ENCODE measurements at regions not wholly inside any gene's neighbourhood (a gene's known extent, or its start where the extent isn't known, plus 50 kb on each side); places are given as distances from the start of the nearest gene placed in this dataset.

DNA sequence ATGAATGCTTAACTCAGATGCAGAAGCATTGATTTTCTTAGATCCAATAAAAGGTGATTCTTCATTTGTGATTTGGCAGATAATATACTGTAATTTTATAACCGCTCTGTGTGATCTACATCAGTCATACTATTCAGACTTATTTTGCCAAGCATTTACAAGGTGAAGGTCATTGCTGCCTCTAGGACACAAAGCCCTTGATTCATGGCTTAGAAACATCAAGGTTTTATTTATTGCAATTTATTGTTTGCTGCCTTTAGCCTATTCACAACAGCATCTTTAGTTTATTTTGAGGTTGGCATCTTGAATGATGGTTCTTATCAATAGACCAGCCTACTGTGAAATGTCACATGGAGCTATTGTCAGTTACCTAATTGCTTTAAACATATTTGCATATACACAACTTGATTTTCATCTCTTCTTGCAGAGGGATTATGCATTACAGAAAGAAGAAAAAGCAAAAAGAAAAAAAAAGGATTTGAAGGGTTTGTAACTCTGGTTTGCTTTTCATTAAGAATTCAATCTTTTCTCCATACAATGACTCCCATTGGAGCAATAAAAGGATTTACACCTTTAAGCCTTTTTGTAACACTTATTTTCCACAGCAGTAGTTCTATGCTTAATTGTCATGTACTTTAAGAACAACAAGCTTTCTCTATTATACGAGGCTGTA lies 1371.6 kb upstream of the CELF2 start:
- Histone ChIP-seq H3K27ac (no peak overlapping the region), H3K27me3 (no peaks in the 10 kb centered on the region), H3K4me1 (ENCODE audit: insufficient read depth) (no peaks in the 10 kb centered on the region), H3K36me3 (no peaks in the 10 kb centered on the region), H3K4me3 (no peak overlapping the region), H3K9me3 (no peaks in the 10 kb centered on the region)
- WGBS, 3 donors, result 54 to 65% (median 62%) methylated on average over 2 of the region's 2 CpGs
- no peak for DNase-seq
- intact Hi-C loops (cut with DNase I), result no loop called here
- TF ChIP-seq POLR2A (IDR thresholded peaks at IDR 0.05) (no peak), EP300 (IDR thresholded peaks at IDR 0.05) (no peak), CTCF (IDR thresholded peaks at IDR 0.05) (no peak)

GRCh38 chr10:9654261-9654660 lies 1363.4 kb upstream of the CELF2 start:
- H3K27me3 ChIP-seq, result no peaks in the 10 kb centered on the region
- no peaks in the 10 kb centered on the region for H3K4me1 ChIP-seq (ENCODE audit: insufficient read depth)
- no peak overlapping the region for H3K27ac ChIP-seq
- H3K9me3 ChIP-seq, result no peaks in the 10 kb centered on the region
- TF ChIP-seq POLR2A (IDR thresholded peaks at IDR 0.05), result no peak
- TF ChIP-seq CTCF (IDR thresholded peaks at IDR 0.05), result no peak
- no peak for TF ChIP-seq EP300 (IDR thresholded peaks at IDR 0.05)
- intact Hi-C loops (cut with DNase I), result no loop called here
- no peak overlapping the region for H3K4me3 ChIP-seq
- DNase-seq, result no peak
- no peaks in the 10 kb centered on the region for H3K36me3 ChIP-seq
- WGBS, 3 donors, result 79 to 84% (median 82%) methylated on average over 3 of the region's 3 CpGs

GRCh38 chr10:9656386-9656785 lies 1361.3 kb upstream of the CELF2 start:
- H3K9me3 ChIP-seq, result no peaks in the 10 kb centered on the region
- no peak for DNase-seq
- no peak overlapping the region for H3K27ac ChIP-seq
- intact Hi-C loops (cut with DNase I), result no loop called here
- H3K4me1 ChIP-seq (ENCODE audit: insufficient read depth), result no peaks in the 10 kb centered on the region
- no peak for TF ChIP-seq EP300 (IDR thresholded peaks at IDR 0.05)
- TF ChIP-seq POLR2A (IDR thresholded peaks at IDR 0.05), result no peak
- TF ChIP-seq CTCF (IDR thresholded peaks at IDR 0.05), result no peak
- no peaks in the 10 kb centered on the region for H3K36me3 ChIP-seq
- no peaks in the 10 kb centered on the region for H3K27me3 ChIP-seq
- no peak overlapping the region for H3K4me3 ChIP-seq

- Histone ChIP-seq H3K4me1 (ENCODE audit: insufficient read depth) (no peaks in the 10 kb centered on the region), H3K27ac (no peak overlapping the region), H3K27me3 (no peaks in the 10 kb centered on the region), H3K36me3 (no peaks in the 10 kb centered on the region), H3K4me3 (no peak overlapping the region), H3K9me3 (no peaks in the 10 kb centered on the region)
- intact Hi-C loops (cut with DNase I), result no loop called here
- DNase-seq, result no peak
- no peak for TF ChIP-seq CTCF (IDR thresholded peaks at IDR 0.05)
- no peak for TF ChIP-seq POLR2A (IDR thresholded peaks at IDR 0.05)
- TF ChIP-seq EP300 (IDR thresholded peaks at IDR 0.05), result no peak
- WGBS, 3 donors, result 44 to 92% (median 69%) methylated on average over 1 of the region's 1 CpG
These were observed 1360.7 kb upstream of the CELF2 start for GRCh38 chr10:9656996-9657395.
